Esophagus squamous epithelium (tissue), 4 donors: ENCODE measurements at regions not wholly inside any gene's neighbourhood (a gene's known extent, or its start where the extent isn't known, plus 50 kb on each side); places are given as distances from the start of the nearest gene placed in this dataset.

ENCODE experiments used
- POLR2A ChIP-seq, 4 donors: fragments of 450-650 bp; IDR thresholded peaks; one replicate each; pipeline ENCODE4 v1.6.1; 2017; ENCODE audit warnings: antibody characterized with exemption in 4 of 4, mild to moderate bottlenecking in 4 of 4, moderate library complexity in 3 of 4
- TF ChIP-seq, protein P1 (sequence below), 6 experiments: fragments of 450-650 bp in 4 of 6; fragments of 200-600 bp in 2 of 6; sonication (generic) in 2 of 6; IDR thresholded peaks; one replicate each; pipeline ENCODE4 v1.5.1; 2016 to 2019; ENCODE audit warnings: antibody characterized with exemption in 6 of 6, mild to moderate bottlenecking in 4 of 6, moderate library complexity in 4 of 6

GRCh38 chr5:1952021-1952420, 69.3 kb upstream of the IRX4 start:
- TF ChIP-seq, protein P1, sequence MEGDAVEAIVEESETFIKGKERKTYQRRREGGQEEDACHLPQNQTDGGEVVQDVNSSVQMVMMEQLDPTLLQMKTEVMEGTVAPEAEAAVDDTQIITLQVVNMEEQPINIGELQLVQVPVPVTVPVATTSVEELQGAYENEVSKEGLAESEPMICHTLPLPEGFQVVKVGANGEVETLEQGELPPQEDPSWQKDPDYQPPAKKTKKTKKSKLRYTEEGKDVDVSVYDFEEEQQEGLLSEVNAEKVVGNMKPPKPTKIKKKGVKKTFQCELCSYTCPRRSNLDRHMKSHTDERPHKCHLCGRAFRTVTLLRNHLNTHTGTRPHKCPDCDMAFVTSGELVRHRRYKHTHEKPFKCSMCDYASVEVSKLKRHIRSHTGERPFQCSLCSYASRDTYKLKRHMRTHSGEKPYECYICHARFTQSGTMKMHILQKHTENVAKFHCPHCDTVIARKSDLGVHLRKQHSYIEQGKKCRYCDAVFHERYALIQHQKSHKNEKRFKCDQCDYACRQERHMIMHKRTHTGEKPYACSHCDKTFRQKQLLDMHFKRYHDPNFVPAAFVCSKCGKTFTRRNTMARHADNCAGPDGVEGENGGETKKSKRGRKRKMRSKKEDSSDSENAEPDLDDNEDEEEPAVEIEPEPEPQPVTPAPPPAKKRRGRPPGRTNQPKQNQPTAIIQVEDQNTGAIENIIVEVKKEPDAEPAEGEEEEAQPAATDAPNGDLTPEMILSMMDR (IDR thresholded peaks at IDR 0.05) = no peak
- no peak for TF ChIP-seq POLR2A (IDR thresholded peaks at IDR 0.05)
